ENCODE measurements at regions not wholly inside any gene's neighbourhood (a gene's known extent, or its start where the extent isn't known, plus 50 kb on each side); places are given as distances from the start of the nearest gene placed in this dataset.

- Histone ChIP-seq H3K4ac (ENCODE audit: low read length) (no peak overlapping the region), H3K9me3 (replicated peaks in 1 of 2; ENCODE audit: control insufficient read depth in 2 of 2, insufficient read depth in 1 of 2, low read depth in 1 of 2, low read length in 2 of 2) (no peaks in the 10 kb centered on the region), H3K9ac (ENCODE audit: low read depth, low read length, poor library complexity) (no peak overlapping the region), H3K14ac (ENCODE audit: low read length) (no peak overlapping the region), H2AFZ (ENCODE audit: low read length) (peak overlapping the region; percentile 11), H3K36me3 (replicated peaks in 1 of 2; ENCODE audit: control insufficient read depth in 2 of 2, insufficient read depth in 2 of 2, low read length in 2 of 2) (no peaks in the 10 kb centered on the region), H4K8ac (ENCODE audit: low read depth, low read length) (no peak overlapping the region), H3K4me3 (ENCODE audit: low read length in 2 of 2) (no peak overlapping the region), H4K91ac (ENCODE audit: low read depth, low read length, poor library complexity) (no peak overlapping the region), H3K4me2 (ENCODE audit: insufficient read depth, low read length, poor library complexity, severe bottlenecking) (no peak overlapping the region), H3K18ac (ENCODE audit: low read length) (no peak overlapping the region), H3K27ac (replicated peaks; ENCODE audit: low read length) (no peak overlapping the region), H2BK12ac (ENCODE audit: low read length) (no peak overlapping the region), H3K27me3 (ENCODE audit: control insufficient read depth in 3 of 3, insufficient read depth in 3 of 3, low read depth in 1 of 3, low read length in 3 of 3) (no peaks in the 10 kb centered on the region), H2BK15ac (ENCODE audit: low read length) (no peak overlapping the region), H3K23ac (ENCODE audit: low read depth, low read length, poor library complexity) (no peak overlapping the region), H2BK120ac (ENCODE audit: low read depth, low read length) (no peak overlapping the region), H3K79me1 (ENCODE audit: low read depth, low read length) (no peaks in the 10 kb centered on the region), H2AK5ac (ENCODE audit: low read depth, low read length) (no peak overlapping the region), H2BK5ac (ENCODE audit: low read length) (no peak overlapping the region), H3K4me1 (ENCODE audit: control insufficient read depth in 2 of 2, insufficient read depth in 1 of 2, low read depth in 1 of 2, low read length in 2 of 2) (no peaks in the 10 kb centered on the region)
- WGBS, 2 donors (ENCODE audit: extremely low coverage in 2 of 2, insufficient read length in 2 of 2, insufficient replicate concordance in 1 of 2): no CpG with 5 or more reads among the region's 7 CpGs
- no peak for DNase-seq (ENCODE audit: low spot score)
Observed at GRCh38 chr15:31598620-31599019, 272.0 kb downstream of the KLF13 start.

- Histone ChIP-seq H3K4me3 (ENCODE audit: low read length in 2 of 2) (no peak overlapping the region), H3K4ac (ENCODE audit: low read length) (no peak overlapping the region), H3K4me2 (ENCODE audit: insufficient read depth, low read length, poor library complexity, severe bottlenecking) (no peak overlapping the region), H3K27me3 (ENCODE audit: control insufficient read depth in 3 of 3, insufficient read depth in 3 of 3, low read depth in 1 of 3, low read length in 3 of 3) (no peaks in the 10 kb centered on the region), H2BK12ac (ENCODE audit: low read length) (no peak overlapping the region), H2BK15ac (ENCODE audit: low read length) (no peak overlapping the region), H4K8ac (ENCODE audit: low read depth, low read length) (no peak overlapping the region), H3K14ac (ENCODE audit: low read length) (no peak overlapping the region), H3K79me1 (ENCODE audit: low read depth, low read length) (no peaks in the 10 kb centered on the region), H3K36me3 (replicated peaks in 1 of 2; ENCODE audit: control insufficient read depth in 2 of 2, insufficient read depth in 2 of 2, low read length in 2 of 2) (no peaks in the 10 kb centered on the region), H2BK120ac (ENCODE audit: low read depth, low read length) (no peak overlapping the region), H2BK5ac (ENCODE audit: low read length) (no peak overlapping the region), H3K18ac (ENCODE audit: low read length) (no peak overlapping the region), H4K91ac (ENCODE audit: low read depth, low read length, poor library complexity) (no peak overlapping the region), H2AFZ (ENCODE audit: low read length) (no peak overlapping the region), H3K27ac (replicated peaks; ENCODE audit: low read length) (no peak overlapping the region), H3K23ac (ENCODE audit: low read depth, low read length, poor library complexity) (no peak overlapping the region), H3K9me3 (replicated peaks in 1 of 2; ENCODE audit: control insufficient read depth in 2 of 2, insufficient read depth in 1 of 2, low read depth in 1 of 2, low read length in 2 of 2) (no peaks in the 10 kb centered on the region), H3K4me1 (ENCODE audit: control insufficient read depth in 2 of 2, insufficient read depth in 1 of 2, low read depth in 1 of 2, low read length in 2 of 2) (peaks cover 0 to 8% of the 10 kb centered on the region in 2 donors), H2AK5ac (ENCODE audit: low read depth, low read length) (no peak overlapping the region), H3K9ac (ENCODE audit: low read depth, low read length, poor library complexity) (no peak overlapping the region)
- DNase-seq (ENCODE audit: low spot score): no peak
- no CpG with 5 or more reads among the region's 9 CpGs for WGBS, 2 donors (ENCODE audit: extremely low coverage in 2 of 2, insufficient read length in 2 of 2, insufficient replicate concordance in 1 of 2)
Observed at GRCh38 chr15:31605467-31605931, 278.9 kb downstream of the KLF13 start.

GRCh38 chr15:31606194-31606669 lies 279.6 kb downstream of the KLF13 start:
- H4K8ac ChIP-seq (ENCODE audit: low read depth, low read length): no peak overlapping the region
- H3K27ac ChIP-seq (replicated peaks; ENCODE audit: low read length): no peak overlapping the region
- H3K9ac ChIP-seq (ENCODE audit: low read depth, low read length, poor library complexity): no peak overlapping the region
- H2BK12ac ChIP-seq (ENCODE audit: low read length): no peak overlapping the region
- no peak overlapping the region for H2BK5ac ChIP-seq (ENCODE audit: low read length)
- no peaks in the 10 kb centered on the region for H3K79me1 ChIP-seq (ENCODE audit: low read depth, low read length)
- H3K23ac ChIP-seq (ENCODE audit: low read depth, low read length, poor library complexity): no peak overlapping the region
- H3K14ac ChIP-seq (ENCODE audit: low read length): no peak overlapping the region
- no peak overlapping the region for H4K91ac ChIP-seq (ENCODE audit: low read depth, low read length, poor library complexity)
- no peak overlapping the region for H3K4ac ChIP-seq (ENCODE audit: low read length)
- H2AFZ ChIP-seq (ENCODE audit: low read length): no peak overlapping the region
- no peak for DNase-seq (ENCODE audit: low spot score)
- H3K9me3 ChIP-seq (replicated peaks in 1 of 2; ENCODE audit: control insufficient read depth in 2 of 2, insufficient read depth in 1 of 2, low read depth in 1 of 2, low read length in 2 of 2): no peaks in the 10 kb centered on the region
- H3K4me2 ChIP-seq (ENCODE audit: insufficient read depth, low read length, poor library complexity, severe bottlenecking): no peak overlapping the region
- no peaks in the 10 kb centered on the region for H3K27me3 ChIP-seq (ENCODE audit: control insufficient read depth in 3 of 3, insufficient read depth in 3 of 3, low read depth in 1 of 3, low read length in 3 of 3)
- H2BK15ac ChIP-seq (ENCODE audit: low read length): no peak overlapping the region
- no peak overlapping the region for H2AK5ac ChIP-seq (ENCODE audit: low read depth, low read length)
- no CpG with 5 or more reads among the region's 5 CpGs for WGBS, 2 donors (ENCODE audit: extremely low coverage in 2 of 2, insufficient read length in 2 of 2, insufficient replicate concordance in 1 of 2)
- no peaks in the 10 kb centered on the region for H3K36me3 ChIP-seq (replicated peaks in 1 of 2; ENCODE audit: control insufficient read depth in 2 of 2, insufficient read depth in 2 of 2, low read length in 2 of 2)
- no peak overlapping the region for H3K4me3 ChIP-seq (ENCODE audit: low read length in 2 of 2)
- H3K4me1 ChIP-seq (ENCODE audit: control insufficient read depth in 2 of 2, insufficient read depth in 1 of 2, low read depth in 1 of 2, low read length in 2 of 2): peaks cover 0 to 8% of the 10 kb centered on the region in 2 donors
- H2BK120ac ChIP-seq (ENCODE audit: low read depth, low read length): no peak overlapping the region
- no peak overlapping the region for H3K18ac ChIP-seq (ENCODE audit: low read length)

- H2BK12ac ChIP-seq (ENCODE audit: low read length): no peak overlapping the region
- WGBS, 2 donors (ENCODE audit: extremely low coverage in 2 of 2, insufficient read length in 2 of 2, insufficient replicate concordance in 1 of 2): no CpG with 5 or more reads among the region's 1 CpG
- no peak overlapping the region for H3K9ac ChIP-seq (ENCODE audit: low read depth, low read length, poor library complexity)
- H3K4me2 ChIP-seq (ENCODE audit: insufficient read depth, low read length, poor library complexity, severe bottlenecking): no peak overlapping the region
- H3K4me1 ChIP-seq (ENCODE audit: control insufficient read depth in 2 of 2, insufficient read depth in 1 of 2, low read depth in 1 of 2, low read length in 2 of 2): peaks cover 0 to 8% of the 10 kb centered on the region in 2 donors
- no peak overlapping the region for H3K23ac ChIP-seq (ENCODE audit: low read depth, low read length, poor library complexity)
- H2AK5ac ChIP-seq (ENCODE audit: low read depth, low read length): no peak overlapping the region
- no peaks in the 10 kb centered on the region for H3K36me3 ChIP-seq (replicated peaks in 1 of 2; ENCODE audit: control insufficient read depth in 2 of 2, insufficient read depth in 2 of 2, low read length in 2 of 2)
- no peak overlapping the region for H4K8ac ChIP-seq (ENCODE audit: low read depth, low read length)
- no peak overlapping the region for H2BK5ac ChIP-seq (ENCODE audit: low read length)
- H2BK15ac ChIP-seq (ENCODE audit: low read length): no peak overlapping the region
- H2AFZ ChIP-seq (ENCODE audit: low read length): no peak overlapping the region
- no peaks in the 10 kb centered on the region for H3K27me3 ChIP-seq (ENCODE audit: control insufficient read depth in 3 of 3, insufficient read depth in 3 of 3, low read depth in 1 of 3, low read length in 3 of 3)
- H3K4ac ChIP-seq (ENCODE audit: low read length): no peak overlapping the region
- no peak overlapping the region for H2BK120ac ChIP-seq (ENCODE audit: low read depth, low read length)
- no peak overlapping the region for H3K4me3 ChIP-seq (ENCODE audit: low read length in 2 of 2)
- H3K9me3 ChIP-seq (replicated peaks in 1 of 2; ENCODE audit: control insufficient read depth in 2 of 2, insufficient read depth in 1 of 2, low read depth in 1 of 2, low read length in 2 of 2): no peaks in the 10 kb centered on the region
- H3K79me1 ChIP-seq (ENCODE audit: low read depth, low read length): no peaks in the 10 kb centered on the region
- H3K27ac ChIP-seq (replicated peaks; ENCODE audit: low read length): no peak overlapping the region
- DNase-seq (ENCODE audit: low spot score): no peak
- H4K91ac ChIP-seq (ENCODE audit: low read depth, low read length, poor library complexity): no peak overlapping the region
- no peak overlapping the region for H3K14ac ChIP-seq (ENCODE audit: low read length)
- H3K18ac ChIP-seq (ENCODE audit: low read length): no peak overlapping the region
Observed at GRCh38 chr15:31606931-31607497, 280.4 kb downstream of the KLF13 start.
